Liver (tissue), 2 donors: ENCODE measurements at regions not wholly inside any gene's neighbourhood (a gene's known extent, or its start where the extent isn't known, plus 50 kb on each side); places are given as distances from the start of the nearest gene placed in this dataset.

Experiments used
- GABPA ChIP-seq, 2 donors: IDR thresholded peaks in 1 of 2; conservative IDR thresholded peaks in 1 of 2; 2 replicates each; pipeline ENCODE4 v1.6.1; 2016; ENCODE audit warnings: antibody characterized with exemption in 2 of 2, mild to moderate bottlenecking in 1 of 2, moderate library complexity in 1 of 2
- JUND ChIP-seq, 2 donors: IDR thresholded peaks; 2 replicates each; pipeline ENCODE4 v1.6.1; 2016; ENCODE audit warnings: antibody characterized with exemption in 2 of 2
- REST ChIP-seq: IDR thresholded peaks from 2 replicates; pipeline ENCODE4 v1.6.1; 2016; ENCODE audit warnings: antibody characterized with exemption, mild to moderate bottlenecking
- TAF1 ChIP-seq: conservative IDR thresholded peaks from 2 replicates; pipeline ENCODE4 v1.6.1; 2016; ENCODE audit warnings: antibody characterized with exemption, mild to moderate bottlenecking
- donor health status: healthy.

- TF ChIP-seq REST (no peak), GABPA (IDR thresholded peaks at IDR 0.05 in 1 of 2, conservative IDR thresholded peaks at IDR 0.05 in 1 of 2) (no peak), TAF1 (no peak), JUND (IDR thresholded peaks at IDR 0.05) (no peak)
These were observed 61.2 kb upstream of the GLI2 start for GRCh38 chr2:120674246-120675170.
